Mammary epithelial cell (primary cell): ENCODE measurements at regions not wholly inside any gene's neighbourhood (a gene's known extent, or its start where the extent isn't known, plus 50 kb on each side); places are given as distances from the start of the nearest gene placed in this dataset.

Source experiments
- EZH2 ChIP-seq: IDR thresholded peaks from 2 replicates; pipeline ENCODE4 v1.6.1; 2012; ENCODE audit warnings: low read length, inconsistent platforms, borderline replicate concordance
- TF ChIP-seq, protein P1 (sequence below), 2 donors: IDR thresholded peaks in 1 of 2; conservative IDR thresholded peaks in 1 of 2; 2 replicates each; pipeline ENCODE4 v1.5.1; 2011 to 2012; ENCODE audit warnings: inconsistent platforms in 2 of 2, low read length in 2 of 2, mild to moderate bottlenecking in 2 of 2, control low read depth in 1 of 2, low read depth in 1 of 2; ENCODE audit not compliant: insufficient read depth in 1 of 2; ENCODE audit errors: extremely low read depth in 1 of 2

DNA sequence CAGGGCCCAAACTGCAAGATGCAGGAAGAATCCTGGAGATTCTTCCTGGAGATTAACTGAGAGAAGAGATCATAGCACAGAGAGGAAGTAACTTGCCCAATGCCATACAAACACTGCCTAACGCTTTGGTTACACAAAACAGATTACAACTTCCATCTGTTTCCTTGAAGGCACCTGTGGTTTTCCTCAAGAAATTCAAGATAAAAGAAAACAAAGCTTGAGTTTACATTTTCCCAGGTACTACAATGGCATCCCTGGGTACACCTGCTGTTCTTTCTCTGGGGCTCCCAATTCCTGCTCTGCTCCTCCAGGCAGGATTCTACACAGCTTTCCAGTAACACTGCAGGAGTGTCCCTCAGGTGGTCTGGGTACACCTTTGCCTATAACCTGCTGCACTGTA, 781.9 kb upstream of the ID2 start:
- TF ChIP-seq, protein P1, sequence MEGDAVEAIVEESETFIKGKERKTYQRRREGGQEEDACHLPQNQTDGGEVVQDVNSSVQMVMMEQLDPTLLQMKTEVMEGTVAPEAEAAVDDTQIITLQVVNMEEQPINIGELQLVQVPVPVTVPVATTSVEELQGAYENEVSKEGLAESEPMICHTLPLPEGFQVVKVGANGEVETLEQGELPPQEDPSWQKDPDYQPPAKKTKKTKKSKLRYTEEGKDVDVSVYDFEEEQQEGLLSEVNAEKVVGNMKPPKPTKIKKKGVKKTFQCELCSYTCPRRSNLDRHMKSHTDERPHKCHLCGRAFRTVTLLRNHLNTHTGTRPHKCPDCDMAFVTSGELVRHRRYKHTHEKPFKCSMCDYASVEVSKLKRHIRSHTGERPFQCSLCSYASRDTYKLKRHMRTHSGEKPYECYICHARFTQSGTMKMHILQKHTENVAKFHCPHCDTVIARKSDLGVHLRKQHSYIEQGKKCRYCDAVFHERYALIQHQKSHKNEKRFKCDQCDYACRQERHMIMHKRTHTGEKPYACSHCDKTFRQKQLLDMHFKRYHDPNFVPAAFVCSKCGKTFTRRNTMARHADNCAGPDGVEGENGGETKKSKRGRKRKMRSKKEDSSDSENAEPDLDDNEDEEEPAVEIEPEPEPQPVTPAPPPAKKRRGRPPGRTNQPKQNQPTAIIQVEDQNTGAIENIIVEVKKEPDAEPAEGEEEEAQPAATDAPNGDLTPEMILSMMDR (conservative IDR thresholded peaks at IDR 0.05 in 1 of 2, IDR thresholded peaks at IDR 0.05 in 1 of 2; ENCODE audit: extremely low read depth in 1 of 2, insufficient read depth in 1 of 2, low read depth in 1 of 2, low read length in 2 of 2): no peak
- no peak for TF ChIP-seq EZH2
